Esophagus squamous epithelium (tissue), 4 donors: ENCODE measurements at regions not wholly inside any gene's neighbourhood (a gene's known extent, or its start where the extent isn't known, plus 50 kb on each side); places are given as distances from the start of the nearest gene placed in this dataset.

Source experiments
- POLR2A ChIP-seq, 4 donors: fragments of 450-650 bp; IDR thresholded peaks; one replicate each; pipeline ENCODE4 v1.6.1; 2017; ENCODE audit warnings: antibody characterized with exemption in 4 of 4, mild to moderate bottlenecking in 4 of 4, moderate library complexity in 3 of 4
- TF ChIP-seq, protein P1 (sequence below), 6 experiments: fragments of 450-650 bp in 4 of 6; fragments of 200-600 bp in 2 of 6; sonication (generic) in 2 of 6; IDR thresholded peaks; one replicate each; pipeline ENCODE4 v1.5.1; 2016 to 2019; ENCODE audit warnings: antibody characterized with exemption in 6 of 6, mild to moderate bottlenecking in 4 of 6, moderate library complexity in 4 of 6

DNA sequence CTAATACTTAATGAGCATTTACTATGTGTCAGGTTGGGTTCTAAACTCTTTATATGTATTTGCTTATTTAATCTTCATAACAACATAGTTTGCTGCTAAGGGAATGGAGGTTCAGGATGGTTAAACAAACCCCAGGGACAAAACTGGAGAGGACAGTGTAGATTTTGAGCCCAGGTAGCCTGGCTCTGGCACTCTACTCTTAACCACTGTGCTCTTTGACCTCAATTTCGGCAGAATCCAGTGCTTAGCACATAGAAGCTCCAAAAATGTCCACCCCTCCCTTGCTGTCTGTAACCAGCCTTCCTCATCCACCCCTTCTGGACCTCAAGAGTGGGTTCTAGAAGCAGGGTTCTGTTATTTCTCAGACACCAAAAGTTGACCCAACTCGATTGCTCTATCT lies 88.0 kb upstream of the SYT13 start:
- TF ChIP-seq, protein P1, sequence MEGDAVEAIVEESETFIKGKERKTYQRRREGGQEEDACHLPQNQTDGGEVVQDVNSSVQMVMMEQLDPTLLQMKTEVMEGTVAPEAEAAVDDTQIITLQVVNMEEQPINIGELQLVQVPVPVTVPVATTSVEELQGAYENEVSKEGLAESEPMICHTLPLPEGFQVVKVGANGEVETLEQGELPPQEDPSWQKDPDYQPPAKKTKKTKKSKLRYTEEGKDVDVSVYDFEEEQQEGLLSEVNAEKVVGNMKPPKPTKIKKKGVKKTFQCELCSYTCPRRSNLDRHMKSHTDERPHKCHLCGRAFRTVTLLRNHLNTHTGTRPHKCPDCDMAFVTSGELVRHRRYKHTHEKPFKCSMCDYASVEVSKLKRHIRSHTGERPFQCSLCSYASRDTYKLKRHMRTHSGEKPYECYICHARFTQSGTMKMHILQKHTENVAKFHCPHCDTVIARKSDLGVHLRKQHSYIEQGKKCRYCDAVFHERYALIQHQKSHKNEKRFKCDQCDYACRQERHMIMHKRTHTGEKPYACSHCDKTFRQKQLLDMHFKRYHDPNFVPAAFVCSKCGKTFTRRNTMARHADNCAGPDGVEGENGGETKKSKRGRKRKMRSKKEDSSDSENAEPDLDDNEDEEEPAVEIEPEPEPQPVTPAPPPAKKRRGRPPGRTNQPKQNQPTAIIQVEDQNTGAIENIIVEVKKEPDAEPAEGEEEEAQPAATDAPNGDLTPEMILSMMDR (IDR thresholded peaks at IDR 0.05): no peak
- no peak for TF ChIP-seq POLR2A (IDR thresholded peaks at IDR 0.05)
